Endothelial cell of umbilical vein (primary cell): ENCODE measurements at regions not wholly inside any gene's neighbourhood (a gene's known extent, or its start where the extent isn't known, plus 50 kb on each side); places are given as distances from the start of the nearest gene placed in this dataset.

Experiments
- BruUV-seq: library from RNA; stranded (reverse); fragments of 400-500 nt; replicated peaks from 2 replicates; lab custom pipeline; 2021; lab: Mats Ljungman, UMichigan
- CTCF ChIA-PET: fragments of 300-600, 350-600 bp; sonication (Branson Sonifier 250); formaldehyde crosslinking; loops from one replicate; lab custom pipeline; 2021; ENCODE audit warnings: antibody characterized with exemption, inconsistent platforms; lab: Charles Lee
- POLR2A ChIA-PET: fragments of 300-600, 350-600 bp; sonication (Branson Sonifier 250); formaldehyde crosslinking; loops from one replicate; lab custom pipeline; 2021; ENCODE audit warnings: antibody characterized with exemption, inconsistent platforms; lab: Charles Lee
- DNase-seq: peaks from one replicate; pipeline ENCODE4 v3.0.0-alpha.2; 2011; ENCODE audit warnings: low read depth, low spot score
- FAIRE-seq: peaks from 2 replicates; lab custom pipeline; 2011; peaks lifted over from hg19 to GRCh38; lab: Jason Lieb, UNC
- H2AFZ ChIP-seq: 2 replicates; pipeline ENCODE4 v1.6.0; 2012; ENCODE audit warnings: low read depth, low read length, control low read depth, inconsistent platforms
- H3K27ac ChIP-seq: 2 replicates; pipeline ENCODE4 v1.5.1; 2011; ENCODE audit warnings: low read depth, mild to moderate bottlenecking, control low read depth, low read length, moderate library complexity; ENCODE audit not compliant: insufficient read depth
- H3K27me3 ChIP-seq, 2 experiments: 2 replicates each; pipeline versions ENCODE4 v1.6.0 to v1.6.1; 2011; ENCODE audit warnings: low read length in 2 of 2, mixed read lengths in 1 of 2; ENCODE audit not compliant: control insufficient read depth in 2 of 2, insufficient read depth in 2 of 2
- H3K36me3 ChIP-seq, 2 experiments: 2 replicates in 1 of 2; 3 replicates in 1 of 2; pipeline ENCODE4 v1.5.1; 2011; ENCODE audit warnings: low read length in 2 of 2, mild to moderate bottlenecking in 1 of 2, moderate library complexity in 1 of 2; ENCODE audit not compliant: control insufficient read depth in 2 of 2, insufficient read depth in 2 of 2; ENCODE audit errors: extremely low read depth in 1 of 2
- H3K4me1 ChIP-seq: 3 replicates; pipeline ENCODE4 v1.5.1; 2011; ENCODE audit warnings: mild to moderate bottlenecking, low read length; ENCODE audit not compliant: control insufficient read depth, insufficient read depth; ENCODE audit errors: extremely low read depth
- H3K4me2 ChIP-seq: 2 replicates; pipeline ENCODE4 v1.6.1; 2011; ENCODE audit warnings: low read length, control low read depth, mixed read lengths; ENCODE audit not compliant: insufficient read depth
- H3K4me3 ChIP-seq, 3 experiments: fragments of 200-600 bp in 1 of 3; sonication (generic), shearing (Covaris generic) in 1 of 3; replicated peaks in 1 of 3; 2 replicates each; pipeline ENCODE4 v1.5.1; 2011 to 2016; ENCODE audit warnings: control low read depth in 3 of 3, low read length in 3 of 3, mild to moderate bottlenecking in 2 of 3, inconsistent platforms in 1 of 3, low read depth in 1 of 3, moderate library complexity in 1 of 3; ENCODE audit not compliant: insufficient read depth in 1 of 3
- H3K79me2 ChIP-seq: 2 replicates; pipeline ENCODE4 v1.6.0; 2012; ENCODE audit warnings: low read length, inconsistent platforms; ENCODE audit not compliant: control insufficient read depth, insufficient read depth
- H3K9ac ChIP-seq: replicated peaks from 2 replicates; pipeline ENCODE3; 2011; ENCODE audit warnings: low read length, control low read depth; ENCODE audit not compliant: insufficient read depth; ENCODE audit errors: extremely low read depth
- H3K9me1 ChIP-seq: replicated peaks from 3 replicates; pipeline ENCODE4 v1.6.0; 2011; ENCODE audit warnings: mild to moderate bottlenecking, low read length; ENCODE audit not compliant: control insufficient read depth, insufficient read depth; ENCODE audit errors: extremely low read depth
- H3K9me3 ChIP-seq: replicated peaks from 2 replicates; pipeline ENCODE4 v1.5.1; 2012; ENCODE audit warnings: low read length, inconsistent platforms; ENCODE audit not compliant: control insufficient read depth, insufficient read depth
- H4K20me1 ChIP-seq: replicated peaks from 2 replicates; pipeline ENCODE3; 2011; ENCODE audit warnings: mild to moderate bottlenecking, low read length; ENCODE audit not compliant: control insufficient read depth, insufficient read depth; ENCODE audit errors: extremely low read depth
- CTCF ChIP-seq, 2 donors: IDR thresholded peaks; 1 replicate in 1 of 2; 2 replicates in 1 of 2; pipeline ENCODE4 v1.5.1; 2011; ENCODE audit warnings: low read length in 2 of 2, mild to moderate bottlenecking in 2 of 2, moderate library complexity in 2 of 2, control low read depth in 1 of 2, inconsistent platforms in 1 of 2, low read depth in 1 of 2; ENCODE audit not compliant: insufficient read depth in 1 of 2; ENCODE audit errors: extremely low read depth in 1 of 2
- EZH2 ChIP-seq: IDR thresholded peaks from 2 replicates; pipeline ENCODE4 v1.6.1; 2012; ENCODE audit warnings: borderline replicate concordance, low read depth, mild to moderate bottlenecking, moderate library complexity, low read length, inconsistent platforms; ENCODE audit not compliant: severe bottlenecking
- FOS ChIP-seq: IDR thresholded peaks from 2 replicates; pipeline ENCODE4 v1.6.1; 2011; ENCODE audit warnings: mild to moderate bottlenecking, low read length, moderate library complexity, borderline replicate concordance; ENCODE audit not compliant: insufficient read depth
- GATA2 ChIP-seq: IDR thresholded peaks from 2 replicates; pipeline ENCODE4 v1.7.0; 2011; ENCODE audit warnings: low read depth, mild to moderate bottlenecking, moderate library complexity, mixed read lengths, low read length; ENCODE audit not compliant: insufficient read length, insufficient read depth
- JUN ChIP-seq: IDR thresholded peaks from 2 replicates; pipeline ENCODE4 v1.6.1; 2011; ENCODE audit warnings: borderline replicate concordance, low read depth; ENCODE audit not compliant: insufficient read length, insufficient read depth
- MYC ChIP-seq: IDR thresholded peaks from one replicate; pipeline ENCODE4 v1.6.1; 2011; ENCODE audit warnings: mild to moderate bottlenecking, low read depth, low read length
- POLR2A ChIP-seq: IDR thresholded peaks from 2 replicates; pipeline ENCODE4 v1.6.1; 2012; ENCODE audit warnings: low read depth, mild to moderate bottlenecking, control low read depth, low read length
- POLR2AphosphoS5 ChIP-seq: IDR thresholded peaks from 2 replicates; pipeline ENCODE4 v1.6.1; 2012; ENCODE audit warnings: low read depth, mild to moderate bottlenecking, control low read depth, low read length, moderate library complexity; ENCODE audit not compliant: insufficient read depth
- dilution Hi-C: fragments of 300-500 bp; cut with MboI; formaldehyde crosslinking; loops from one replicate; pipeline ENCODE4 v1.15.0; 2019; ENCODE audit warnings: low sequenced_read_pairs; ENCODE audit not compliant: extremely low pct_ligation_motif_present
- intact Hi-C: fragments of 100-400 bp; cut with micrococcal nuclease; formaldehyde crosslinking; loops from one replicate; pipeline ENCODE4 v1.10.0; 2022
- TF ChIP-seq, protein P1 (sequence below): IDR thresholded peaks from 2 replicates; pipeline ENCODE4 v1.6.1; 2011; ENCODE audit not compliant: insufficient read depth, insufficient read length

DNA sequence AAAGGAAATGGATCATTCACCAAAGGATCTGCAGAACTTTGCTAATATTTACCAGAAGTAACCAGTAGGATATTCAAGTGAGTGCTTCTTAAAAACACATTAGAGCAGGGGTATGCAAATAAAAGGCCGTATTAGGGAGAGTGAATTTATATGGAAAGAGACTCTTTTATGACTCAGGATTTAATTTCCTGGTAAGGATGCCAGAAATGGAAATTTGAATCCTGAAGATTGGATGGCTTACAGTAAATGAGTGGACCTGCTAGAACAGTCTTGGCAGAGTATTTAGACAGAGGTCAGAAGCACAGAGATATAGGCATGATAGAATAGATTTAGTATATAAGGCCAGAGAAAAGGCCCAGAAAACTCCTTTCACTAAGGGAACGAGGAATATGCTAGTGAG, 201.6 kb downstream of the SLITRK5 start:
- CTCF ChIA-PET: no interaction called here
- no peaks in the 10 kb centered on the region for H3K27me3 ChIP-seq
- no TSS peak for BruUV-seq
- H4K20me1 ChIP-seq: no peaks in the 10 kb centered on the region
- H3K4me2 ChIP-seq: no peak overlapping the region
- no peak overlapping the region for H3K4me3 ChIP-seq
- no peak overlapping the region for H3K9ac ChIP-seq
- no peaks in the 10 kb centered on the region for H3K4me1 ChIP-seq
- H3K9me1 ChIP-seq: no peaks in the 10 kb centered on the region
- FAIRE-seq: no peak
- dilution Hi-C loops (no loop called here), intact Hi-C loops (no loop called here)
- no peaks in the 10 kb centered on the region for H3K79me2 ChIP-seq
- no peak overlapping the region for H2AFZ ChIP-seq
- no peak for DNase-seq
- no peaks in the 10 kb centered on the region for H3K36me3 ChIP-seq
- TF ChIP-seq POLR2A: no peak
- no peak for TF ChIP-seq EZH2
- TF ChIP-seq CTCF (IDR thresholded peaks at IDR 0.05; ENCODE audit: extremely low read depth in 1 of 2, insufficient read depth in 1 of 2, low read depth in 1 of 2, low read length in 2 of 2): no peak
- no peak for TF ChIP-seq MYC
- TF ChIP-seq GATA2: no peak
- TF ChIP-seq, protein P1, sequence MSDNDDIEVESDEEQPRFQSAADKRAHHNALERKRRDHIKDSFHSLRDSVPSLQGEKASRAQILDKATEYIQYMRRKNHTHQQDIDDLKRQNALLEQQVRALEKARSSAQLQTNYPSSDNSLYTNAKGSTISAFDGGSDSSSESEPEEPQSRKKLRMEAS: no peak
- no peak for TF ChIP-seq JUN
- TF ChIP-seq FOS: no peak
- no peak for TF ChIP-seq POLR2AphosphoS5
- POLR2A ChIA-PET: no interaction called here
- H3K9me3 ChIP-seq: no peaks in the 10 kb centered on the region
- H3K27ac ChIP-seq: no peak overlapping the region
